ENCODE measurements at regions not wholly inside any gene's neighbourhood (a gene's known extent, or its start where the extent isn't known, plus 50 kb on each side); places are given as distances from the start of the nearest gene placed in this dataset.

- TF ChIP-seq MXI1 (conservative IDR thresholded peaks at IDR 0.05; ENCODE audit: poor library complexity, severe bottlenecking) (no peak), CTCF (IDR thresholded peaks at IDR 0.05; ENCODE audit: poor library complexity, severe bottlenecking) (no peak), EZH2 (IDR thresholded peaks at IDR 0.05; ENCODE audit: borderline replicate concordance, insufficient read depth, low read length, poor library complexity, severe bottlenecking) (no peak), EP300 (conservative IDR thresholded peaks at IDR 0.05; ENCODE audit: poor library complexity, severe bottlenecking) (no peak), POLR2AphosphoS5 (IDR thresholded peaks at IDR 0.05) (no peak)
These were observed 145.9 kb upstream of the FAM13C start for GRCh38 chr10:59508296-59508695.

Data from neural cell (in vitro differentiated cells).